ENCODE measurements at regions not wholly inside any gene's neighbourhood (a gene's known extent, or its start where the extent isn't known, plus 50 kb on each side); places are given as distances from the start of the nearest gene placed in this dataset.

DNA sequence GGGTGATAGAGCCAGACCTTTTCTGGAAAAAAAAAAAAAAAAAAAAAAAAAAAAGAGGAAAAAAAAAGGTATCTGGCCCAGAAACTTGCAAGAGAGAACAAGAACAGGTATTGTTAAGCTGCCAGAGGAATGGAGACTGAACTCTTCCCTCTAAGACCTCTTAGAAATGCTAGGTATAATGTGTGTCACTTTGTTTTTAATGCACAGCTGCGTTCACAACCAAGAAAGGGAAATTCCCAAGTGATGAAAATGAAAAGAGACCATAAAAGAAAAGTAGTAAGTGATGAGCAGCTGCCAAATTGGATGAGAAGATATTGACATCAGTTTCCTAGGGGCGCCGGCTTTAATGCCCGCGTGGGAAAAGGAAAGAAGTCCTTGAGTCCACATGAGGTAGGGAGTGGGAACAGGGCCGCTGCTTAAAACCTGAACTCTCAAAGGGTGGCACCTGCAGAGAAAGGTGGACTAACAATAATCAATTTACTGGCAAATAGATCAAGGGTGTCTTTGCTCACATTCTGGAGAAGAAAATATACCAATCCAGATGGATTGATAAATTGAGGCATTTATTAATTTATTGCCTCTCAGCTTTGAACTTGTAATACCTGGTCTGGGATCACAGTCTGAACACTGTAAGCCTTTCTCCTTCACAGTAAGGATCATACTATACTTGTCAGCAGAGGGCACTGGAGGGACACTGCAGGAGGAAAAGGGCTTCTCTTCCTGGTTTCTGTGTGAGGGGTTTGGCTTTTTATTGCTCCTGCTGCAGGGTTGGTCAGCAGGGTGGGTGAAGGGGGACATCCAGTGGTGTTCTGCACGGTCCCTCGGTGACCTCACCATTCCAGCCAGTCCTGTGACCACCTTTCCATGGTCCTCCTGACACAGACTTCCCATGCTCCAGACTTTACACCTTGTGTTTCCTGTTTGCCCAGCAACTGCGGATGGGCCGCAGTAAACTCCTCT, 131.6 kb downstream of the AQP9 start:
- TF ChIP-seq, protein P1, sequence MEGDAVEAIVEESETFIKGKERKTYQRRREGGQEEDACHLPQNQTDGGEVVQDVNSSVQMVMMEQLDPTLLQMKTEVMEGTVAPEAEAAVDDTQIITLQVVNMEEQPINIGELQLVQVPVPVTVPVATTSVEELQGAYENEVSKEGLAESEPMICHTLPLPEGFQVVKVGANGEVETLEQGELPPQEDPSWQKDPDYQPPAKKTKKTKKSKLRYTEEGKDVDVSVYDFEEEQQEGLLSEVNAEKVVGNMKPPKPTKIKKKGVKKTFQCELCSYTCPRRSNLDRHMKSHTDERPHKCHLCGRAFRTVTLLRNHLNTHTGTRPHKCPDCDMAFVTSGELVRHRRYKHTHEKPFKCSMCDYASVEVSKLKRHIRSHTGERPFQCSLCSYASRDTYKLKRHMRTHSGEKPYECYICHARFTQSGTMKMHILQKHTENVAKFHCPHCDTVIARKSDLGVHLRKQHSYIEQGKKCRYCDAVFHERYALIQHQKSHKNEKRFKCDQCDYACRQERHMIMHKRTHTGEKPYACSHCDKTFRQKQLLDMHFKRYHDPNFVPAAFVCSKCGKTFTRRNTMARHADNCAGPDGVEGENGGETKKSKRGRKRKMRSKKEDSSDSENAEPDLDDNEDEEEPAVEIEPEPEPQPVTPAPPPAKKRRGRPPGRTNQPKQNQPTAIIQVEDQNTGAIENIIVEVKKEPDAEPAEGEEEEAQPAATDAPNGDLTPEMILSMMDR (IDR thresholded peaks at IDR 0.05): no peak
- no peak for TF ChIP-seq POLR2A (IDR thresholded peaks at IDR 0.05)
